Hepatocyte (in vitro differentiated cells): ENCODE measurements at regions not wholly inside any gene's neighbourhood (a gene's known extent, or its start where the extent isn't known, plus 50 kb on each side); places are given as distances from the start of the nearest gene placed in this dataset.

Source experiments
- CTCF ChIP-seq: fragments of 200-600 bp; sonication (generic); IDR thresholded peaks from 2 replicates; pipeline ENCODE4 v1.5.1; 2016; ENCODE audit warnings: antibody characterized with exemption, mild to moderate bottlenecking; ENCODE audit not compliant: poor library complexity
- EZH2 ChIP-seq: fragments of 200-600 bp; sonication (generic); IDR thresholded peaks from 2 replicates; pipeline ENCODE4 v1.6.1; 2016; ENCODE audit warnings: antibody characterized with exemption, mild to moderate bottlenecking, borderline replicate concordance
- EZH2phosphoT487 ChIP-seq: fragments of 200-600 bp; sonication (generic); IDR thresholded peaks from one replicate; pipeline ENCODE4 v1.6.1; 2018; ENCODE audit warnings: antibody characterized with exemption, mild to moderate bottlenecking, low read depth, moderate library complexity; ENCODE audit not compliant: unreplicated experiment, severe bottlenecking

DNA sequence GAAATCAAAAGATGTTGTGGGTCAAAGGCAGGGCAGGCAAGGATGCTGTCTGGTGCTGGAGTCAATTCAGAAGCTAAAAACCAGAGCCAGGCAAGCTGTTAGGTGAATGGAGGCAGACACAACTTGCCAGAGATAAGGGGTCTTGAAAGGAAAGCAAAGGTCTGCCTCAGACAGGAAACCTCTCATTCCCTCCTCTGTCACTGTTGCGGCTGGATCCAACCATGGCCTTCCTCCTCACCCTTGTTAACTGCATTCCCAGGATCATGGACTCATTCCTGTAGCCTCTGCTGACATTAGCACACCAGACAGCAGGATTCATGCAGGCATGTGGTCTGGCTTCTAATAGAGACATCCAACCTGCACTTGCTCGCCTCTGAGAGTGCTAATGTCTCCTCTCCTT is 186.7 kb upstream of the HS3ST3A1 start:
- TF ChIP-seq CTCF = no peak
- TF ChIP-seq EZH2 = no peak
- TF ChIP-seq EZH2phosphoT487 = no peak
